ENCODE measurements at regions not wholly inside any gene's neighbourhood (a gene's known extent, or its start where the extent isn't known, plus 50 kb on each side); places are given as distances from the start of the nearest gene placed in this dataset.

GRCh38 chrX:122501652-122502051, 682.4 kb upstream of the GRIA3 start:
- TF ChIP-seq, protein P1, sequence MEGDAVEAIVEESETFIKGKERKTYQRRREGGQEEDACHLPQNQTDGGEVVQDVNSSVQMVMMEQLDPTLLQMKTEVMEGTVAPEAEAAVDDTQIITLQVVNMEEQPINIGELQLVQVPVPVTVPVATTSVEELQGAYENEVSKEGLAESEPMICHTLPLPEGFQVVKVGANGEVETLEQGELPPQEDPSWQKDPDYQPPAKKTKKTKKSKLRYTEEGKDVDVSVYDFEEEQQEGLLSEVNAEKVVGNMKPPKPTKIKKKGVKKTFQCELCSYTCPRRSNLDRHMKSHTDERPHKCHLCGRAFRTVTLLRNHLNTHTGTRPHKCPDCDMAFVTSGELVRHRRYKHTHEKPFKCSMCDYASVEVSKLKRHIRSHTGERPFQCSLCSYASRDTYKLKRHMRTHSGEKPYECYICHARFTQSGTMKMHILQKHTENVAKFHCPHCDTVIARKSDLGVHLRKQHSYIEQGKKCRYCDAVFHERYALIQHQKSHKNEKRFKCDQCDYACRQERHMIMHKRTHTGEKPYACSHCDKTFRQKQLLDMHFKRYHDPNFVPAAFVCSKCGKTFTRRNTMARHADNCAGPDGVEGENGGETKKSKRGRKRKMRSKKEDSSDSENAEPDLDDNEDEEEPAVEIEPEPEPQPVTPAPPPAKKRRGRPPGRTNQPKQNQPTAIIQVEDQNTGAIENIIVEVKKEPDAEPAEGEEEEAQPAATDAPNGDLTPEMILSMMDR (IDR thresholded peaks at IDR 0.05; ENCODE audit: insufficient read depth, low read length, poor library complexity, severe bottlenecking), result no peak
- no peak for TF ChIP-seq EZH2phosphoT487 (conservative IDR thresholded peaks at IDR 0.05; ENCODE audit: low read length)
